Ecto neural progenitor cell (in vitro differentiated cells): ENCODE measurements at regions not wholly inside any gene's neighbourhood (a gene's known extent, or its start where the extent isn't known, plus 50 kb on each side); places are given as distances from the start of the nearest gene placed in this dataset.

Source experiments
- DNase-seq: peaks from one replicate; pipeline ENCODE4 v3.0.0-alpha.2; 2018; ENCODE audit warnings: low spot score

DNA sequence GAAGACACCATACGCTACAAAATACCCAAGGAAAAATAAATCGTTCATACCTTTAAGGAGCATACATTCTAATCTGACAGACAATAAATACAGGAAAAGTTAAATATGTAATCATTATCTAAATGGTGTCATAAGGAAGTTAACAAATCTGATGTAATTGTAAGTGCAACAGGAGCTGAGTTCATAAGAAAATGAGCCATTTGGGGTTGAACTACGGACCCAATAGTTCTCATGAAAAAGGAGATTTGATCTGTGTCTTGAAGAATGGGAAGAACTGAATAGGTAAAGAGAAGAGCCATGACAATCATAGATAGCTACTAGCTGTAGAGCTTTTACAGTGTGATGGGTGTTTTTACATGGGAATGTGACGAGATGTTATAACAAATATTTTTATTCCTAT is 175.6 kb downstream of the ANKRD50 start:
- no peak for DNase-seq

DNA sequence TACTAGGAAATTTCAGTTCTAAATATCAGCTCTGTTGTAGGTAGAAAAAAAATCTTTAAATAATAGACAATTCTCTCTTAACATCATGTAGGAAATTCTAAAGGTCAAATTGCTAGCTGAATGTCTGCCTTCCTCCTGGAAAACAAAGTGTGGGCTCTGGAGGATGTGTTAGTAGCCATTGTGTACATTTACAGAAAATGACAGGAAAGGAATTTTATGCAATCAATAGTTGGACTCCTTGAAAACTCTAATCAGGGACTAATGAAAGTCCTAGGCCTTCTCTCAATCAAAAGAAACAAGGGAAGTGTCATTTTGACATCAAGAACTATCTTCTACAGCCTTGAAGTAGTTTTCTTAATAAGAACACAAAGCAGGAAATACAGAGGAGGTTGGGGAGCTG is 174.6 kb downstream of the ANKRD50 start:
- DNase-seq, result no peak

- DNase-seq, result no peak
These were observed 172.5 kb downstream of the ANKRD50 start for GRCh38 chr4:124540014-124540413.

DNA sequence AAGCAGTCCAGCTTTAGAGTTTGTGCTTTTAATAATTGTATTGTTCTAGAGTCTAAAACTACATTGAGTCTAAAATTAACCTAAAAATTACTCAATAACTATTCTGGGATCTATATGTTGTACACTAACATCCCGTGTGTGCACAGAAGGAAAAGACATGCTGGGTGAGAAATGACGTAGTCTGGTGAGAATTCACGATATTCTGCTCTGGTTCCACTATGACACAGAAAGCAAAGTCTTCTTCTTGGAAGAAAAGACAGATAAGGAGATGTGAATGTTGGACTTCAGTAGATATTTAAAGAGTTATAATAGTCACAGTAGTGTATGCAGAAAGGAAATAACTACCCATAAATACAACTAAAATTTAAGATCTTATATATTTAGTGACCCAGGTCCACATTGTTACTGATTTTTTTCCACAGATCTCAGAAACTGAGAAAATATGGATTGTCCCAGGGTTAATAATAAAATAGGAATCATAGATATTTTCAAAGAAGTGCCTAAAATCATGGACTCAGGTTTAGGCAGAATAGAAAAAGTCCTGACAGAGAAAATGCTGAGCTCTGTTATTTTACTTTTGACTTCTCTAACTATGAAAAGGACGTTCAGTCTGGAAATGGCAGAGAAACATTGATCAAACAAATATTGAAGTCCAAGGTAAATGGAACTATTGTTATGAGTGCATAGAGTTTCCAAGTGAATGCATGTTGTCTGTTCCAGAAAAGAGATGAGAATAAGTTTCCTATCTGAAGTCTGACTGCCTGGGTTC is 170.7 kb downstream of the ANKRD50 start:
- no peak for DNase-seq

DNA sequence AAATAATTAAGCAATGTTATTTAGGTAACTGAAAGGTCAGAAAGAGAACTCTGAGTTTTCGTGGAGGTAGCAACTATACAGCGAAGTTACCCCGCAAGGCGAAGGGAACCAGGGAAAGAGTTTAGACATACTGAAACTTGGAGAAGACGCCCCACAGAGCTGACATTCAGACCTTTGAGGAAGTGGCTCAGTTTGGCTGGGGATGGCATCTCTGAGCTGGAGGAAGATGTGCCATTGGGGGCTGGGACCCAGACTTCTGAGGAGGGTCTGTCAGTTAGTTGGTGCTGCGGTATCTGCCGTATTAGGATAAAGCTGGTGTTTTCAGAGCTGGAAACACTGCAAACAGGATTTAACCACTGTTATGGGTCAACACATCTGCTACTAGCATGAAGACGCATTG is 156.6 kb downstream of the ANKRD50 start:
- no peak for DNase-seq

GRCh38 chr4:124564121-124564520 is 148.4 kb downstream of the ANKRD50 start:
- no peak for DNase-seq

GRCh38 chr4:124565371-124565770 is 147.2 kb downstream of the ANKRD50 start:
- DNase-seq, result no peak

- no peak for DNase-seq
These were observed 146.5 kb downstream of the ANKRD50 start for GRCh38 chr4:124566030-124566429.

GRCh38 chr4:124573056-124573455 is 139.5 kb downstream of the ANKRD50 start:
- no peak for DNase-seq

DNA sequence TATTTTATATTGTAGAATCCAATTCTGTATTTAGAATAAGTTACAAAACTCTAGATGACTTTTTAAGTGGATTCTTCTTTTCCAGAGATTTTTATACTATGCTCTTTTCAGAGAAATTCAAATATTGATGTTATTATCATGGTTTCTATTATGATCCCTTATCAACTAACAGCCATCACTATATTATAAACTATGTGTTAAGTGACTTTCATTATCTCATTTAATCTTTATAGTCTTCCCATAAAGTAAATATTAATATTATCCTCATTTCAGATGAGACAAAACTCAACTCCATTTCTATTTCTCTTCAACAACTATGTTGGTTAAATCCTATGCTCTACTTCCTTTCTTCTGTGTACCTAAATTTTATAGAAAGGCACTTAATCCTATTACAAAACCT is 132.6 kb downstream of the ANKRD50 start:
- DNase-seq, result no peak

GRCh38 chr4:124583797-124584196 is 128.7 kb downstream of the ANKRD50 start:
- no peak for DNase-seq

DNA sequence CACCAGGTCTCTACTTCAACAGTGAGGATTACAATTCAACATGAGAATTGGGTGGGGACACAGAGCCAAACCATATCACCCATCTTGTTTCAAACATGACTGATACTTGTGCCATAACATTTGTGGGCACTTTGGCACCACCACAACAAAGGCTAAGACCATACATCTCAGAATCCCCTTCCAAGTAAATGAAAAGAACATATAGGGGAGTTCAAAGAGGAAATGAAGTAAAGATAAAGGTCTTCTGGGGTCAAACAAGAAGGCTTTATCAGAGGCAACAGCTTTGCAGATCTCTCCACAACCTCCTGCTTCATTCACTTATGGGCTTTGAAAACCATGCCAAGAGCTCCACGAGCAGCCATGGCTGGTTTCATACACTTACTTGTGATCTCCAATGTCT is 122.7 kb downstream of the ANKRD50 start:
- no peak for DNase-seq

DNA sequence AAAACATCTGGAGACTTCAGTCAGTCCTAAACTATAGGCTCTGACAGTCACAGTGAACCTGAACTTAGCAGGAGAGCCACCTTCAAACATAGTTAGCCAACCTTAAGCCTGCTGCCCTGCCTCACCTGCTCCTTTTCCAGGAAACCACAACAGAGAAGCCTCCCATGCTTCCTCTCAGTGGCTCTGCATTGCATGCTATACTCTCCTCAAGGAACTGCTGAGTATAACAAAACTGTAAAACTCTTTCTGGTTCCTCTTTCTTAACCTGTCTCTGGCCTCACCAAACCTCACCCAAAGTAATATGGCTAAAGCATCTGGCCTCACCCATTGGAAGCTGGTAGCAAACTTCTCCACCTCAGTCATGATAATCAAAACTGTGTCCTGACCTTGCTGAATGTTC is 122.1 kb downstream of the ANKRD50 start:
- DNase-seq, result no peak

- no peak for DNase-seq
These were observed 120.9 kb downstream of the ANKRD50 start for GRCh38 chr4:124591637-124592036.

DNA sequence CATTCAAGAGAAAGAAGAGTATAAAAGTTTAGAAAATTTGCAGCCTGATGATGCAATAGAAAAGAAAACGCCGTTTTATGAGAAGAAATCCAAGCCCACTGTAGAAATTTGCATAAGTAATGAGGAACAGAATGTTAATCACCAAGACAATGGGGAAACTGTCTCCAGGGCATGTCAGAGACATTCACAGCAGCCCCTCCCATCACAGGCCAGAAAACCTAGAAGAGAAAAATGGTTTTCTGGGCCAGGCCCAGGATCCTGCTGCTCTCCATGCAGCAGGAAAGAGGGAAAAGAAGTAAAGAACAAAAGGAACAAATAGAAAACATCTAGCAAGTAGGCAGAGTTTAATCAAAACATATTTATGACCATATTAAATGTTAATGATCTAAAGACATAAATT is 119.0 kb downstream of the ANKRD50 start:
- DNase-seq, result no peak

GRCh38 chr4:124594945-124595344 is 117.6 kb downstream of the ANKRD50 start:
- DNase-seq, result no peak

- DNase-seq, result no peak
These were observed 115.7 kb downstream of the ANKRD50 start for GRCh38 chr4:124596816-124597215.

- no peak for DNase-seq
These were observed 102.3 kb downstream of the ANKRD50 start for GRCh38 chr4:124610211-124610610.
